SJCRH30 (cell line): ENCODE measurements at regions not wholly inside any gene's neighbourhood (a gene's known extent, or its start where the extent isn't known, plus 50 kb on each side); places are given as distances from the start of the nearest gene placed in this dataset.

Experiments used
- DNase-seq, 2 experiments: peaks; one replicate each; pipeline ENCODE4 v3.0.0-alpha.2; 2015 to 2020
- H3K27ac ChIP-seq: fragments of 250-450 bp; sonication (Bioruptor Pico); 2 replicates; pipeline ENCODE4 v1.5.1; 2020; ENCODE audit warnings: mild to moderate bottlenecking, moderate library complexity
- H3K27me3 ChIP-seq: fragments of 250-450 bp; sonication (Bioruptor Pico); 2 replicates; pipeline ENCODE4 v1.5.1; 2020; ENCODE audit warnings: mild to moderate bottlenecking, moderate library complexity
- H3K36me3 ChIP-seq: fragments of 250-450 bp; sonication (Bioruptor Pico); 2 replicates; pipeline ENCODE4 v1.5.1; 2020; ENCODE audit warnings: mild to moderate bottlenecking, moderate library complexity
- H3K4me1 ChIP-seq: fragments of 250-450 bp; sonication (Bioruptor Pico); 2 replicates; pipeline ENCODE4 v1.5.1; 2020; ENCODE audit warnings: mild to moderate bottlenecking, moderate library complexity
- H3K4me3 ChIP-seq: fragments of 250-450 bp; sonication (Bioruptor Pico); 2 replicates; pipeline ENCODE4 v1.5.1; 2020; ENCODE audit warnings: mild to moderate bottlenecking, moderate library complexity
- H3K9me3 ChIP-seq: fragments of 250-450 bp; sonication (Bioruptor Pico); replicated peaks from 2 replicates; pipeline ENCODE4 v1.5.1; 2020; ENCODE audit warnings: mild to moderate bottlenecking, moderate library complexity

- no peak overlapping the region for H3K27ac ChIP-seq
- H3K4me3 ChIP-seq, result no peak overlapping the region
- DNase-seq, result no peak
- no peaks in the 10 kb centered on the region for H3K36me3 ChIP-seq
- H3K4me1 ChIP-seq, result no peaks in the 10 kb centered on the region
- H3K9me3 ChIP-seq, result no peaks in the 10 kb centered on the region
- H3K27me3 ChIP-seq, result no peaks in the 10 kb centered on the region
These were observed 109.4 kb downstream of the RGS2 start for GRCh38 chr1:192918259-192918658.

GRCh38 chr1:192920412-192920811 lies 111.6 kb downstream of the RGS2 start:
- no peaks in the 10 kb centered on the region for H3K27me3 ChIP-seq
- no peaks in the 10 kb centered on the region for H3K36me3 ChIP-seq
- no peaks in the 10 kb centered on the region for H3K9me3 ChIP-seq
- H3K4me1 ChIP-seq, result no peaks in the 10 kb centered on the region
- H3K4me3 ChIP-seq, result no peak overlapping the region
- H3K27ac ChIP-seq, result no peak overlapping the region
- DNase-seq, result no peak

GRCh38 chr1:192925609-192926008 lies 116.8 kb downstream of the RGS2 start:
- no peak for DNase-seq
- H3K36me3 ChIP-seq, result no peaks in the 10 kb centered on the region
- no peaks in the 10 kb centered on the region for H3K4me1 ChIP-seq
- no peaks in the 10 kb centered on the region for H3K27me3 ChIP-seq
- no peak overlapping the region for H3K27ac ChIP-seq
- H3K4me3 ChIP-seq, result no peak overlapping the region
- H3K9me3 ChIP-seq, result no peaks in the 10 kb centered on the region

- no peak for DNase-seq
- Histone ChIP-seq H3K27me3 (no peaks in the 10 kb centered on the region), H3K9me3 (no peaks in the 10 kb centered on the region), H3K27ac (no peak overlapping the region), H3K36me3 (no peaks in the 10 kb centered on the region), H3K4me1 (no peaks in the 10 kb centered on the region), H3K4me3 (no peak overlapping the region)
These were observed 117.9 kb downstream of the RGS2 start for GRCh38 chr1:192926736-192927135.

- no peak overlapping the region for H3K27ac ChIP-seq
- no peaks in the 10 kb centered on the region for H3K9me3 ChIP-seq
- no peak overlapping the region for H3K4me3 ChIP-seq
- no peaks in the 10 kb centered on the region for H3K4me1 ChIP-seq
- H3K36me3 ChIP-seq, result no peaks in the 10 kb centered on the region
- no peak for DNase-seq
- no peaks in the 10 kb centered on the region for H3K27me3 ChIP-seq
These were observed 118.7 kb downstream of the RGS2 start for GRCh38 chr1:192927496-192927895.

- Histone ChIP-seq H3K4me3 (no peak overlapping the region), H3K4me1 (no peaks in the 10 kb centered on the region), H3K27me3 (no peaks in the 10 kb centered on the region), H3K27ac (no peak overlapping the region), H3K36me3 (no peaks in the 10 kb centered on the region), H3K9me3 (no peaks in the 10 kb centered on the region)
- no peak for DNase-seq
These were observed 120.8 kb downstream of the RGS2 start for GRCh38 chr1:192929597-192929996.

DNA sequence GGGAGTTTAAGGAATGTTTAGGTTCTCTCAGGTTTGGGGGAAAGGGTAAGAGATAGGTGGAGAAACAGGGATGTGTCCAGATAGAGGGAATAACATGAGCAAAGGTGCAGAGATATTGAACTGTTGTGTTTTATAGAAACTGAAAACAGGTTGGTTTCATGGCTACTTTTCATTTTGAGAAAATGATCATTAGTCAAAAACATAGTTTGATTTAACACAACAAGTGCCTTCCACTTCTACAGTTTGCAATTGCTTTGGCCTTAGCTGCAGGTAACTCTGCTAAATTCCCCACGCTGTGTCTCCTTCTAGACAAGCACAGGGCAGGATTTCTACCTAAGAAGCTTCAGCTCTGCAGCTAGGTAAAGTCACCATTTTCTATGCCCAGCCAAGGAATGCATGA lies 124.9 kb downstream of the RGS2 start:
- Histone ChIP-seq H3K36me3 (no peaks in the 10 kb centered on the region), H3K27ac (no peak overlapping the region), H3K27me3 (no peaks in the 10 kb centered on the region), H3K4me3 (no peak overlapping the region), H3K9me3 (no peaks in the 10 kb centered on the region), H3K4me1 (no peaks in the 10 kb centered on the region)
- no peak for DNase-seq

GRCh38 chr1:192936313-192937018 lies 122.7 kb downstream of the UCHL5 start:
- H3K27ac ChIP-seq, result no peak overlapping the region
- H3K27me3 ChIP-seq, result no peaks in the 10 kb centered on the region
- no peaks in the 10 kb centered on the region for H3K36me3 ChIP-seq
- no peak overlapping the region for H3K4me3 ChIP-seq
- DNase-seq, result no peak
- H3K9me3 ChIP-seq, result no peaks in the 10 kb centered on the region
- no peaks in the 10 kb centered on the region for H3K4me1 ChIP-seq

GRCh38 chr1:192937128-192937527 lies 122.0 kb downstream of the UCHL5 start:
- Histone ChIP-seq H3K27me3 (no peaks in the 10 kb centered on the region), H3K27ac (no peak overlapping the region), H3K4me3 (no peak overlapping the region), H3K36me3 (no peaks in the 10 kb centered on the region), H3K9me3 (no peaks in the 10 kb centered on the region), H3K4me1 (no peaks in the 10 kb centered on the region)
- DNase-seq, result no peak

DNA sequence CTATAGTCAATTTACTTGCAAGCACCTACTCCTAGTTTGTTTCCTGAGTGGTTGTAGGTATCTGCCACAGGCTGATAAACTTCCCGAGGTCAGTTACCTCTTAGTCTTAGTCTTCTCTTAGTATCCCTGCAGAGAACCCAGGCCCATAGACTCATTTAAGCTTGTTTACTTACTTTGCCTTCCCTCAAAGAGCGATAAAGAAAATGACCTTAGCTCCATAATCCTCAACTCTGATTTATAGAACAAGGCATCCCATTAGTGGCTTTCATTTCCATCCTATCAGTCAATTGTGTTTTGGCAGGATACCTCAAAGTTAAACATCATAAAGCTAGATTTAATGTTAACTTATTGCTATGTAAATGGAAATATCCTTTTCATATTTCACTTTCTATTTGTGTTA lies 119.7 kb downstream of the UCHL5 start:
- Histone ChIP-seq H3K4me1 (no peaks in the 10 kb centered on the region), H3K27me3 (no peaks in the 10 kb centered on the region), H3K27ac (no peak overlapping the region), H3K36me3 (no peaks in the 10 kb centered on the region), H3K4me3 (no peak overlapping the region), H3K9me3 (no peaks in the 10 kb centered on the region)
- DNase-seq, result no peak

GRCh38 chr1:192940658-192941057 lies 118.5 kb downstream of the UCHL5 start:
- Histone ChIP-seq H3K4me3 (no peak overlapping the region), H3K36me3 (no peaks in the 10 kb centered on the region), H3K9me3 (no peaks in the 10 kb centered on the region), H3K27ac (no peak overlapping the region), H3K27me3 (no peaks in the 10 kb centered on the region), H3K4me1 (no peaks in the 10 kb centered on the region)
- DNase-seq, result no peak

- Histone ChIP-seq H3K27ac (no peak overlapping the region), H3K27me3 (no peaks in the 10 kb centered on the region)
- no peak for DNase-seq
These were observed 117.3 kb downstream of the UCHL5 start for GRCh38 chr1:192941722-192942411.

DNA sequence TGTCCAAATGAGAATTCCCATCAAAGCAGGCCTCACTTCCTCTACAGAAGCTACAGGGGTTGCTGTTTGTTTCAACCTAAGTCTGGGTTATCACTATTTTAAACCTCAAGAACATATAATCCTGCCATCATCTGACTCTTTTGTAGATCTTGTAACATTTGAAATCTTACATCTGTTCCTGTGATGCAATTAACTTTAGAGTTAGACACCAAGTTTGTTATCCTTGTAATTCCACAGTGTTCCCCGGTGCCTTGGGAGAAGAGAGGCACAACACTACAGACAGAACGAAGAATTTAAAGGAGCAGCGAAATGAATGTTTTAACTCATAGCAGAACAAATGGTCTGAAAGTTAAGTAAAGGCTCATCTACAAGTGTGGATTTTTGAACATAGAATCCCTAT lies 116.1 kb downstream of the UCHL5 start:
- H3K4me1 ChIP-seq, result no peaks in the 10 kb centered on the region
- no peak for DNase-seq
- no peaks in the 10 kb centered on the region for H3K9me3 ChIP-seq
- H3K36me3 ChIP-seq, result no peaks in the 10 kb centered on the region
- H3K27me3 ChIP-seq, result no peaks in the 10 kb centered on the region
- H3K4me3 ChIP-seq, result no peak overlapping the region
- H3K27ac ChIP-seq, result no peak overlapping the region

More at GRCh38 chr1:192941722-192942411, 117.3 kb downstream of the UCHL5 start:
- no peaks in the 10 kb centered on the region for H3K9me3 ChIP-seq
- no peaks in the 10 kb centered on the region for H3K36me3 ChIP-seq
- no peaks in the 10 kb centered on the region for H3K4me1 ChIP-seq
- no peak overlapping the region for H3K4me3 ChIP-seq

- Histone ChIP-seq H3K4me3 (no peak overlapping the region), H3K9me3 (no peaks in the 10 kb centered on the region), H3K36me3 (no peaks in the 10 kb centered on the region), H3K4me1 (no peaks in the 10 kb centered on the region), H3K27ac (no peak overlapping the region), H3K27me3 (no peaks in the 10 kb centered on the region)
- no peak for DNase-seq
These were observed 115.6 kb downstream of the UCHL5 start for GRCh38 chr1:192943522-192943921.

GRCh38 chr1:192945390-192946130 lies 113.6 kb downstream of the UCHL5 start:
- Histone ChIP-seq H3K36me3 (no peaks in the 10 kb centered on the region), H3K27me3 (no peaks in the 10 kb centered on the region), H3K9me3 (no peaks in the 10 kb centered on the region), H3K27ac (no peak overlapping the region), H3K4me3 (no peak overlapping the region), H3K4me1 (no peaks in the 10 kb centered on the region)
- no peak for DNase-seq
